Kasumi-1 (cell line): ENCODE measurements at regions not wholly inside any gene's neighbourhood (a gene's known extent, or its start where the extent isn't known, plus 50 kb on each side); places are given as distances from the start of the nearest gene placed in this dataset.

Source experiments
- DNase-seq, 2 experiments: peaks; one replicate each; lab custom pipeline; 2025; lab: John Stamatoyannopoulos, UW

DNA sequence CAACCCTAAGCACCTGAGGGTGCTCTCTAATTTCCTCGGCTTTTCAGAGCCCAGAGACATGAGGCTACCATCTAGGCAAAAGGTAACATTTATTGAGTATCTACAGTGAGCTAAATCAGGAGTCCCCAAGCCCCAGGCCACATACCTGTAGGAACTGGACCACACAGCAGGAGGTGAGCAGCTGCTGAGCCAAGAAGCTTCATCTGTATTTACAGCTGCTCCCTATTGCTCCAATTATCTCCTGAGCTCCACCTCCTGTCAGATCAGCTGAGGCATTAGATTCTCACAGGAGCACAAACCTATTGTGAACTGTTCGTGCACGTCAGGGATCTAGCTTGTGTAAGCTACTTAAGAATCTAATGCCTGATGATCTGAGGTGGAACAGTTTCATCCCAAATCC is 70.2 kb downstream of the RND3 start:
- no peak for DNase-seq

DNA sequence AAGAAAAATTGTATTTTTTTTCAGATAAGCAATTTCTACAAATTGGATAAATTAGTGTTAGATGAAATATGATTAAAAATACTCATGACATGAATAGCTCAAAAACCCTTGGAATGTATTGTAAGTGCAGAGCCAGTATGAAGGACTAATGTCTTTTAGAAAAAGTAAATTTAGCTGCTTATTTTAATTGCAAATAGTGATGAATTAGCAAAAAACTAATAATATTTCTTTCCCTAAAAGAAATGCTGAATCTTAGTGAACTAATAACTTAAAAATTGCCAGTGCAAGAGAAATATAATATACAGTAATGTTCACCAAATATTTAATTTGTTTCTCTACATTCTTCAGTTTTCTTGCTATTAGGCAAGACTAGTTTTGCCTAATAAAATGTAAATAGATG is 72.4 kb downstream of the RND3 start:
- DNase-seq, result no peak

DNA sequence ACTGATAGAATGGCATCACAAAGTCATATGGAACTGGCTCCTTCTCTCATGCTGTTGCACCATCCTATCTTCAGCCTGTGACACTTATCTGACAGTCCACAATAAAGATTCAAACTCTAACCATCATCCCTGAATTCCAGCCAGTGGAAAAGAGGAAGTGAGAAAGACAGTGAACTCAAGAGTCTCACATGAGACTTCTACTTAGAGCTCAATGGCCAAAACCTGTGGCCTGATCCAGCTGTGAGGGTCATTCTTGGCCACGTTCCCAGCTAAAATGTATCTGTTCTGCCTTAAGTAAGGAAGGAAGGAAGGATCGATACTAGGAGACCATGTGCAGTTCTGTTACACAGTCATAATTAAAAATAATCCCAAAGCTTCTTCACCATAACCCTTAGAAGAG is 73.6 kb downstream of the RND3 start:
- peak; percentile 38 to 47 for DNase-seq

DNA sequence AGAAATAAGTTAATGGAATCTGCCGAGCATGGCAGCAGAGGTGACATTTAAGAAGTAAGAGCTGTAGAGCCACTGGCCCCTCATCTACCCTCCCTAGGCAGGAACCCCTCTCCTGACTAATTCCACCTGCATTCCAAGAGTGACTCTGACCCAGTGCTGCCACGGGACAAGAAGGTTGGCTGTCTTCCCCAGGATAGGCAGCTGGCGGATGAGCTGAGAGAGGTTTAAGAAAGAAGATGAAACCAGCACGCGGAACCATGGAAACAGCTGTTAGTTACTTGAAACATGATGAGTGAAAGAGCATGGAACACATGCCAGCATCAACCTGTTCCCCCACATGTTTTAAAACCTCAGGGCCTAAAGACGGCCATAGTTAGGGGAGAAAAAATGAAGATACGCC is 74.1 kb downstream of the RND3 start:
- no peak for DNase-seq

DNA sequence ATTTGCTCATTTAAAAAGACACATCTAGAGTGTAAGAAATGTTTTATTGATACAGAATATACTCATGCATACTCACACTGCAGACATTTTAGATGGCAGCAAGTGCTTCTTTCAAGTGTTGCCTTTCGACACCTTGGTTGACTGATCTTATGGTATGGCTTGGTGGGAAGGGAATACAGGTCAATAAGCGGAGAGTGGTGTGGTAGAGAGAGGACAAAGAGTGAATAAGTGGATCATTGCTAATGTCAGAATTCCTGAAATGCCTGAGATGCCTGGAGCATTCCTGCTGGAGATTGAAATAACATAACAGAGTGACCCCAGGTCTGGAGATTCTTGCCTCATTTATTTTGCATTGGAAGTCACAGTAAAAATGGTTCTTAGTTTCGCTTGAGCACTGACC is 76.7 kb downstream of the RND3 start:
- no peak for DNase-seq

DNA sequence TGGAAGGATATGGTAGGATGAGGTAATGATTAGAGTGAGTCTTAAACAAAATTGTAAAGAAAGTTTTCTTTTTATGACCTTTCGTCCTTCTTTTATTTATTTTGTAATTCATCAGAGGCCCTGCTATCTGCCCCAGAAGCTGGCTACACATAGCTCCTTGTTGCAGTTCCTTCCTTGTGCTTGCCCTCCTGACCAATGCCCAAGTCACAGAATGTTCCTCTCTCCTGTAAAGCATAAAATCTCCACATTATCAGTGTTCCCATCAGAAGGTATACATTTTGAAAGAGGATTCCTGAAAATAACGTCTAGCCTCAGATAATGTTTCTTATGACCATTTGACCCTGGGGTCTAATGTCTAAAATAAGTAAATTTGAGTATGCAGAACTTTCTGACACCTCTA is 78.3 kb downstream of the RND3 start:
- no peak for DNase-seq

DNA sequence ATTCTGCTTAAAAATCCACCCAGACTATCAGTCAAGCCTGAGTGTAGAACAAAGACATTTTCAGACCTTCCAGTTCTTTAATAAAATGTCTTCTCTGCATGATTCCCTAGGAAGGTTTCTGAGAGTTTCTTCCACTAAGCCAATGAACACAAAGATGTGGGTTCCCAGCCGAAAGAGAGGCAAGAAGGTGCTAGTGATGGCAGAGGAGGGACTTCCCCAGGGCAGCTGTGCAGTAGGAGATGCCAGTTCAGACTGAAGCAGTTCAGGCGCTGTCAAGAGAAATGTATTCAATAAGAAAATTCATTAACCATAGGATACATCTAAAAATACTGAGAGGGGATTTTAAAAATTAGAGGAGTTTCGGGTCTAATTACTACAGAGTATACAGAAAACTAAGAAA is 83.3 kb downstream of the RND3 start:
- DNase-seq, result no peak

DNA sequence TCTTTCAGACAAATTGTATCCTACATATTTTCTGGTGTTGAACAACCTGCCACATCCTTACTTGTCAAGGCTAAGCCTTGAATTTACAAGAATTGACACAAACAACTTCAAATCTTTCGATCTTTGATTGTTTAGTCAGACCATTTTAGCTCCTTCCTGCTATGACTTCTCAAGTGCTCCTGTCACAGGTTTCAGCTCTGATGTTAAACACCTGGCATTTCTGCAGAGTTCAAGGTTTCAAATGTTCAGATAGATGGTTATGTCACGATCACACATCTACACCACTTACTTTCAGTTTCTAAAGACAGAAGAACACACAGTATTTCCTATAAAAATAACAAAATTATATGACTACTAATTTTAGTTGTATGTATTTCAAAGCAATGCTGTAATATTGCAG is 84.0 kb downstream of the RND3 start:
- no peak for DNase-seq

DNA sequence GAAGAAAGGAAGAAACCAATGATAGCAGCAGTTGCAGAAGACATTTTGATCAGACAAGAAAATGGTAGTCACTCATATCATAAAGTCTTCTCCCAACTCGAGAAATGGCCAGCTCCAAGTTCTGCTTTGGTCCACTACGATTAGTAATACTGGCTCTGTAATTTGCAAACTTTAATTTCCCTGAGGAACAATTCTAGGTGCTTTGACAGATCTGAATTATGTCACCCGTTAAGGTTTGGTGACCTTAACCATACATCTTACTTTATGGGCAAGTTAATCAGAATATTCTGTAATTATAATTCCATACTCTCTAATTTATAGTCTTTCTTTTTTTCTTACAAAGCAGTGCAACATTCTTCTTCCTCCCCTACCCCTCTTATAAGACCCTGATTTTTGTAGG is 84.5 kb downstream of the RND3 start:
- DNase-seq, result no peak

DNA sequence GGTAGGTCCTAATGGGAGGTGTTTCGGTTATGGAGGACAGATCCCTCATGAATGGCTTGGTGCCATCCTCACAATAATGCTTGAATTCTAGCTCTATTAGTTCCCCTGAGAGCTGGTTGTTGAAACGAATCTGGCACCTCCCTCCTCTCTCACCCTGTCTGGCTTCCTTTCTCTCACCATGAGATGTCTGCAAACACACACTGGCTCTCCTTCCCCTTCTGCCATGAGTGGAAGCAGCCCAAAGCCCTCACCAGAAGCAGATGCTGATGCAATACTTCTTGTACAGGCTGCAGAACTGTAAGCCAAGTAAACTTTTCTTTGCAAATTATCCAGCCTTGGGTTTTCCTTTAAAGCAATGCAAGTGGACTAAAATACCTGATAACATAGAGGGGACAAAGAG is 86.6 kb downstream of the RND3 start:
- peak; percentile 47 to 60 for DNase-seq

DNA sequence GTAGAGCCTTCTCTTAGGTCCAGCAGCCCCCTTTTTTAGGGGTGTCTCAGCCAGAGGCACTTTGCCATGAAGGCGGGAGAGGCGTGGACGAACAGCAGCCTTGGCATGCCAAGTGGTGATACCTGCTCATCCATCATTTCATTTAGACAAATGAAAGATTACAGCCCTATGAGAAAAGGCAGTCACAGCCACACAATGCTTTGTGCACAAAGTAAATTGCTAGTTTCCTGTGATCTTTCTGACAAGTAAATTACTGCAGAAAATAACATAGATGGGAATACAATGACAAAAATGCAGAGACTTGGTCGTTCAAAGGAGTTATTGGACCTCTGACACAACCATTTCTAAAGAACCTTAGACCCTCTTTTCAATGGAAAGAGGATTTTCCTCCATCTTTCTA is 94.9 kb downstream of the RND3 start:
- no peak for DNase-seq

DNA sequence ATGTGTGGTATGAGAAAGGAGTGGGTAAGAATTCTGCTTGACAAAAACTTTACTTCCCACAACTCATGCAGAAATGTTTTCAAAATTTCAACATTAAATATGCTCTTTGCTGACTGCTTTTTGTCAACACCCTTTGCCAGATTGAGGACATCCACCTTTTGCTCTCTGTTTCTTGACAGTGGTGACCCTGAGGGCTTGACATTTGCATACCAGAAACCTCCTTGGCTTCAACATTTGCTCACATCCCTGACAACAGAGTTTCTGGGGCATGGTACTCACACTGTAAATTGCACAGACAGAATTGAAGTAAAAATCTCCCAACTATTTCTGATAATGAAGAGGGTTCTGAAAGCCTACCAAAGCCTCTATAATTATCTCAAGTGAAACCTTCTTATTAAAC is 95.7 kb downstream of the RND3 start:
- DNase-seq, result no peak

DNA sequence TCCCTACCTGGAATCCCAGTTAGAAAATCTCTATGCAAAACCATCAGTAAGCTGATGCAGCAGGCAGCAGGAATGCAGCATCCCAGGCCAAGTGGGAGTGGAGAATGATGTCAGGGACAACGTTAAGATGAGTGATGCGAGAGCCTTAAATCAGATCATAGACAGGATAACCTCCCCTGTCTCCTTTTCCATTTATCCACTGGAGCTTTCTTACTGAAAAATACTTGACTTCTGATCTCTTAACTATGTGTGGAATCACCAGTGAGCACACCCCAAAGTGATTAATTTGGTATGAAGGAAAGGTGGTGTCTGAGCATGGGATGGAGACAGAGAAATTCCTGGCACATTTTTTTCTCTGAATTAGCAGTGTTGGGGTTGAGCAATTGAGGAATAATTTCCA is 98.0 kb downstream of the RND3 start:
- DNase-seq, result no peak

DNA sequence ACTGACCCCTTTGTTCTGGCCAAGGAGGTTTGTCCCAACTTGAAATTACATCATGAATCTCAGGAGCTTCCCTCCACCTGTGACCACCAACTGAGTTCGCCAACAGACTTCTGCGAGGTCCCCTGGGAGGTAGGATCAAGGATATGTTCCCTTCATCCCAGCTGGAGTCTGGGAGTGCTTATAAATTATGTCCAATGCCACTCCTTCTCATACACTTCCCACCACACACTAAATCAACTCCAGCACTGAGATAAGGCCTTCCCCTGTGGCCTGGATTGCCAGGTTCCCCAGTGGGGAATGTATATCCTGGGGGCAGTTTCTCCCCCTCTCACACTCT is 99.2 kb downstream of the RND3 start:
- DNase-seq, result no peak

DNA sequence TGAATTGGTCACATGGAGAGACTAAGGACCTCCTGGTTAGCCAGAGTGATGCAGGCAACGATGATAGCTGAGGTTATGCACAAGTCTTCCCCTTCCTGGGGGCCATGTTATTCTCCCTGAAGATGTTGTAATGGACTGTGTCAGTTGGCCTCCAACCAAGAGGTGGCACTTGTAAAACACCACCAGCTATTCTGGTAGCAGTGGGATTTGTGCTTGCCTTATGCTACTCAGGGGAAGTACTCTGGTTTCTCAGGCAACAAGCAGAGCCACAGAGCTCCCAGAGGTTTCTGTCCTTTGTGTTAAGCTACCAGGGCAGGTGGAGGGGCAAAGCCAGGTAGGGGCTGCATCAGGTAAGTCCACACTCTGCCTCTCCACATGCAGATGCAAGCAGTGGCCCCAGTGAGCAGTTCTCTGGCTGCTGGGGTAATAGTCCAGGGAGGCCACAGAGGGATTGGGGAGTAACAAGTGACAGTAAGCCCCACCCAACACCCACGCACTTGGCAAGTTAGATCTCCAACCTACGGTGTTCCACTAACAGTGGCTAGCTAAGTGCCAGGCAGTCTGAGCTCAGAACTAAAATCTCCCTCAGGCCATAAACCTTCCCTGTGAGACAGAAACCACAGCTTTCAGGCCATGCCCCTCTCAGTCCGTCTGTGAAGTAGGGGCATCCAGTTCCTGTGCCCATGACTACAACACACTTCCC is 99.7 kb downstream of the RND3 start:
- DNase-seq, result no peak

DNA sequence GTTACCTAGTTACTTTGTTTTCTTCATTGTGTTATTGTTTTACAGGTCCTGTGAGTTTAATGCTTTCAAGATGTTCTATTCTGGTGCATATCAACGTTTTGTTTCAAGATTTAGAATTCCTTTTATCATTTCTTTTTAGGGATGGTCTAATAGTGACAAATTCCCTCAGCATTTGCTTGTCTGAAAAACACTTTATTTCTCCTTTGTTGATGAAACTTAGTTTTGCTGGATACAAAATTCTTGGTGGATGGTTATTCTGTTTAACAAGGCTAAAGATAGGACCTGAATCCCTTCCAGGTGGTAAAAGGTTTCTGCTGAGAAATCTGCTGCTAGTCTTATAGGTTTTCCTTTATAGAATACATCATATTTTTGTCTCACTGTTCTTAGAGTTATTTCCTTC is 102.3 kb downstream of the RND3 start:
- DNase-seq, result no peak

DNA sequence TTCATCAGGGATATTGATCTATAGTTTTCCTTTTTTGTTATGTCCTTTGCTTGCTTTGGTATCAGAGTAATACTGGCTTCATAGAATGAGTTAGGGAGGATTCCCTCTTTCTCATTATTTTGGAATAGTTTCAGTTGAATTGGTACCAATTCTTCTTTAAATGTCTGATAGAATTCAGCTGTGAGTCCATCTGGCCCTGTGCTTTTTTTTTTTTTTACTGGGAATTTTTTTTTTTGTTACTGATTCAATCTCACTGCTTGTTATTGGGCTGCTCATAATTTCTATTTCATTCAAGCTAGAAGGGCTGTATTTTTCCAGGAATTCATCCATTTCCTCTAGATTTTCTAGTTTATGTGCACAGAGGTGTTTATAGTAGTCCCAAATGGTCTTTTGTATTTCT is 103.9 kb downstream of the RND3 start:
- DNase-seq, result no peak

DNA sequence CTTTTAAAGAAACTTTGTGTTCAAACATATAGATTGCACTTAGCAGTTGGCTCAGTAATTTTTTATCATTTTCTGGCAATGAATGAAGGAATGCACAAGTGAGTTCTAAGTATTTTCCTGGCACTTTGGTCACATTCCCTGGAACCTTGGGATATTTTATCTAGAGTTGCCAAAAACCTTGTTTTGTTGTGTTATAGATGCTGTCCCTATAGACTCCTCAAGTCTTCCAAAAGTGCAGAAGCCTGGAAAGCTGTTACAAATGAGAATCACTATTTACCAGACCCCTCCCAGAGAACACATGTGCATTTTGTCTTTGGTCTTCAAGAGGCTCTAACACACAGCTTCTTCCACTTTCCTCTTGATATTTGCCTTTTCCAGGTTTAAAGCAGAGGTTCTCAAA is 108.3 kb downstream of the RND3 start:
- DNase-seq, result no peak

DNA sequence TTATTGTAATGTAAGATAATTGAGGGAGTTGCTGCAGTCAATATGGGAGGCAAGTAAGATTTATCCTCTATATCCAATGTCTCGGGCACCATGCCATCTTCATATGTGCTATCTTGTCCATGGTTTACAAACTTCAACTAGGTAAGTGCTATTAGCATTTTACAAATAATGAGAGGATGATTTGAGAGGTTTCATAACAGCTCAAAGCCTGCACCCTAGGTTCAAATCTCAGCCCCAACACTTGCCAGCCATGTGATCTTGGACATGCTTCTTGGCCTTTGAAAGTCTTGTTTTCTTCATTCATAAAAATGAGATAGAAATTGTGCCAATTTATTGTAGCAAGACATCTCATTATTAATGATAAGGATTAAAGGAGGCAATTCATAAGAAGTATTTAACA is 108.8 kb downstream of the RND3 start:
- no peak for DNase-seq

DNA sequence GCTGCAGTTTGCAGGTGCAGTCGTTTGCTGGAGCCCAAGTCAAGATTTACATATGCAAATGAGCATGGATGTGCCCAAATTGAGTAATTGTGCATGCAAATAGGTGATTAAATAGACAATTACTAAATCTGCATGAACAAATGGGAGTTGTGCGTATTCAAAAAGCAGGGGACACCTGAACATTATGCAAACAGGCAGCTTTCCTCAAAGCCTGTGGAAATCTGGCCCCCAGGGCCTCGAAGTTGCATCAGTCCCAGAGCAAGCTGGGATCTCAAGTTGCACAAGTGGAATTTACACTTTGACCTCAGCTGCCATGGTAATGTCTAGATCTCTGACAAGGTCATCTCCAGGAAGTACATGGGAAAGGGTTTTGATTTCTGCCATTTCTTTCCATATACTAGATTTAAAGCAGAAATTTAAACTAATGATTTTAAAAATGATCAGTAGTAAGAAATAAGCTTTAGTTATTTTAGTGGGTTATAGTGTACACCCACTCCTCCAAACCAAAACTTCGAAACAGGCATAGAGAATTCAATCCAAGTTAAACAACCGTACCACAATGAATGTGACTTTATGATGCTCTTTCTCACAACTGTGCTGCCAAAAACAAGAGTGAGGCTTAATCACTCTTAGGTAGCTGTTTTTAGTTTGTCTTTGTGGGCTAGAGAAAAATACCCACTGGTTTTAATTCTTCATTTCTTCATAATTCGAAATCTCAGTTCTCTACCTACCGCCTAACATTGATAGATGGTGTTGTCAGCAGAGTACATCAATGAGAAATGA is 110.7 kb downstream of the RND3 start:
- no peak for DNase-seq

DNA sequence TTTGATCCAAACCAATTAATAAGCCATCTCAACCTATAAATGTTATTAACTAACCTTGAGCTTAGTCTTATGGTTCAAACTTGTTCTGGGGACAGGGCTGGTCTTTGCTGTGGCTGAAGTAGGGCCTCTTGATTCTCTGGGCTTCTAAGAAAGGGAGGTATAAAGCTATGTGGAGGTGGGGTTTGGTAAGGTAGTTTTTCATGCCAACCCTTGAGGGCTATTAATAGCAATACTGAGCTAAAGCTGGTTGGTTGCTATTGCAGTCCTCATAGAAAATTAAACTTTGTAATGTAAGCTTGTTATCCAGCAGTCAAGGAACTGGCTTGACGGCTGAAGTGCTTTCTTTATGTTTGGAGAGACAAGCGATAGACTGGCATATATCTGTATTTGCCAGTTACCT is 112.1 kb downstream of the RND3 start:
- DNase-seq, result no peak

DNA sequence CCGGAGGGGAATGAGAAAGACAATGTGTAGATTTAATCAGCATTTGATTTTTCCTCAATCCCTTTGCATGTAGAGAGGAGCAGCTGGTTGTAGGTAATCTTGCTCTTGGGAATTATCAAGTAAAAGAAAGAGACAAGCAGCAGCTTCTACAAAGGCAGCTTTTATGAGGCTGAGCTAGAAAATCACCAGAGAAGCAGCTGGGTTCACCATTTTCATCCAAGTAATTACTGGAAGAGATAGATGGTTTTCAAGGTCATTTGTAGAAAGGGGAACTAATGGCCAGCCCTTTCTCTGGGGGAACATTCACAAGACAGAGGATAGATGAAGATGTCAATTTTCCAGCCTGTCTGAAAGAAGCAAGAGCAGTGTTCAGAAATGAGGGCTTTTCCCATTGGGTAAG is 113.0 kb downstream of the RND3 start:
- no peak for DNase-seq

DNA sequence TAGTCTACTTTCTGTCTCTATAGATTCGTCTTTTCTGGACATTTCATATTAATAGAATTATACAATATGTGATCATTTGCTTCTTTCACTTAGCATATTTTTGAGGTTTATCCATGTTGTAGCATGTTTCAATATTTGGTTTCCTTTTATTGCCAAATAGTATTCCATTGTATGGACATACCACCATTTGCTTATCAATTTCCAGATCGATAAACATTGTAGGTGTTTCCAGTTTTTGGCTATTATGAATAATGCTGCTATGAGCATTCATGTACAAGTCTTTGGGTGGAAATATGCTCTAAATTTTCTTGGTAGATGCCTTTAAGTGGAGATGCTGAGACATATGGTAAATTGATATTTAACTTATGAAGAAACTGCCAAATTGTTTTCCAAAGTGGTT is 114.1 kb downstream of the RND3 start:
- no peak for DNase-seq
